ENCODE measurements at regions not wholly inside any gene's neighbourhood (a gene's known extent, or its start where the extent isn't known, plus 50 kb on each side); places are given as distances from the start of the nearest gene placed in this dataset.

- DNase-seq (ENCODE audit: low read depth): no peak
Measured at GRCh38 chr4:130335417-130336194, 1239.7 kb downstream of the C4orf33 start.

GRCh38 chr4:130336585-130337217 lies 1240.7 kb downstream of the C4orf33 start:
- DNase-seq (ENCODE audit: low read depth): no peak

GRCh38 chr4:130338851-130339250 lies 1242.9 kb downstream of the C4orf33 start:
- DNase-seq (ENCODE audit: low read depth): no peak

- DNase-seq (ENCODE audit: low read depth): no peak
Measured at GRCh38 chr4:130349745-130350144, 1253.8 kb downstream of the C4orf33 start.

- no peak for DNase-seq (ENCODE audit: low read depth)
Measured at GRCh38 chr4:130356873-130357272, 1260.9 kb downstream of the C4orf33 start.

- no peak for DNase-seq (ENCODE audit: low read depth)
Measured at GRCh38 chr4:130359542-130359941, 1263.6 kb downstream of the C4orf33 start.

- DNase-seq (ENCODE audit: low read depth): no peak
Measured at GRCh38 chr4:130361616-130362015, 1265.7 kb downstream of the C4orf33 start.

GRCh38 chr4:130368668-130369067 lies 1272.7 kb downstream of the C4orf33 start:
- no peak for DNase-seq (ENCODE audit: low read depth)

- no peak for DNase-seq (ENCODE audit: low read depth)
Measured at GRCh38 chr4:130393231-130393630, 1297.3 kb downstream of the C4orf33 start.

GRCh38 chr4:130393642-130394041 lies 1297.7 kb downstream of the C4orf33 start:
- DNase-seq (ENCODE audit: low read depth): no peak

- DNase-seq (ENCODE audit: low read depth): no peak
Measured at GRCh38 chr4:130395871-130396270, 1299.9 kb downstream of the C4orf33 start.

- no peak for DNase-seq (ENCODE audit: low read depth)
Measured at GRCh38 chr4:130403221-130403620, 1307.3 kb downstream of the C4orf33 start.

GRCh38 chr4:130416228-130416627 lies 1320.3 kb downstream of the C4orf33 start:
- DNase-seq (ENCODE audit: low read depth): no peak

GRCh38 chr4:130419211-130419975 lies 1323.4 kb downstream of the C4orf33 start:
- DNase-seq (ENCODE audit: low read depth): no peak

- DNase-seq (ENCODE audit: low read depth): no peak
Measured at GRCh38 chr4:130422261-130422660, 1326.3 kb downstream of the C4orf33 start.

- no peak for DNase-seq (ENCODE audit: low read depth)
Measured at GRCh38 chr4:130424211-130424610, 1328.3 kb downstream of the C4orf33 start.

- DNase-seq (ENCODE audit: low read depth): no peak
Measured at GRCh38 chr4:130432289-130432688, 1336.3 kb downstream of the C4orf33 start.

GRCh38 chr4:130449741-130450140 lies 1353.8 kb downstream of the C4orf33 start:
- DNase-seq (ENCODE audit: low read depth): no peak

- DNase-seq (ENCODE audit: low read depth): no peak
Measured at GRCh38 chr4:130468340-130468739, 1372.4 kb downstream of the C4orf33 start.

- no peak for DNase-seq (ENCODE audit: low read depth)
Measured at GRCh38 chr4:130478406-130478805, 1382.5 kb downstream of the C4orf33 start.

- no peak for DNase-seq (ENCODE audit: low read depth)
Measured at GRCh38 chr4:130479020-130479419, 1383.1 kb downstream of the C4orf33 start.

GRCh38 chr4:130479674-130480073 lies 1383.7 kb downstream of the C4orf33 start:
- DNase-seq (ENCODE audit: low read depth): no peak

- DNase-seq (ENCODE audit: low read depth): no peak
Measured at GRCh38 chr4:130484826-130485225, 1388.9 kb downstream of the C4orf33 start.
